ENCODE measurements at regions not wholly inside any gene's neighbourhood (a gene's known extent, or its start where the extent isn't known, plus 50 kb on each side); places are given as distances from the start of the nearest gene placed in this dataset.

DNA sequence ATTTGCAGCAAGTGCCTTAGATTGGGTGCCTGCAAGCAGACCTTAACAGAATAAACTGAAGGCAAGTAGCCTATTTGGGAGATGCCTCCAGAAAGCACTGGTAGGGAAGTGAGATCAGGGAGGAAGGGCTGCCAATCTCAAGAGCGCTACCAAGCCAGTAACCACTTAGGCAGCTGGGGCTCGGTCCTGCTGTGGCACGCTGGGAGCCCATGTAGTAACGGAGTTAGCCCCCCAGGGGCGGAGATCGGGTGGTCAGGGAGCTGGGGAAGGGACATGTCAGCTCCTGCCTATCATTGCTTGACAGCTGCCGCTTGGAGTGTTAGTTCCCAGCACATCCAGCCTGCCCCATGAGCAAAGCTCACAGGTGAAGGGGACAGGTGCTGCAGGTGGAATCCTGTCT lies 127.0 kb downstream of the CEBPB start:
- no peak overlapping the region for H3K27ac Mint-ChIP-seq
- H3K27me3 Mint-ChIP-seq (ENCODE audit: low read depth, poor library complexity), result peaks cover 27% of the 10 kb centered on the region
- DNase-seq, result no peak
- no peak overlapping the region for H3K4me3 Mint-ChIP-seq
- TF ChIP-seq, protein P1, sequence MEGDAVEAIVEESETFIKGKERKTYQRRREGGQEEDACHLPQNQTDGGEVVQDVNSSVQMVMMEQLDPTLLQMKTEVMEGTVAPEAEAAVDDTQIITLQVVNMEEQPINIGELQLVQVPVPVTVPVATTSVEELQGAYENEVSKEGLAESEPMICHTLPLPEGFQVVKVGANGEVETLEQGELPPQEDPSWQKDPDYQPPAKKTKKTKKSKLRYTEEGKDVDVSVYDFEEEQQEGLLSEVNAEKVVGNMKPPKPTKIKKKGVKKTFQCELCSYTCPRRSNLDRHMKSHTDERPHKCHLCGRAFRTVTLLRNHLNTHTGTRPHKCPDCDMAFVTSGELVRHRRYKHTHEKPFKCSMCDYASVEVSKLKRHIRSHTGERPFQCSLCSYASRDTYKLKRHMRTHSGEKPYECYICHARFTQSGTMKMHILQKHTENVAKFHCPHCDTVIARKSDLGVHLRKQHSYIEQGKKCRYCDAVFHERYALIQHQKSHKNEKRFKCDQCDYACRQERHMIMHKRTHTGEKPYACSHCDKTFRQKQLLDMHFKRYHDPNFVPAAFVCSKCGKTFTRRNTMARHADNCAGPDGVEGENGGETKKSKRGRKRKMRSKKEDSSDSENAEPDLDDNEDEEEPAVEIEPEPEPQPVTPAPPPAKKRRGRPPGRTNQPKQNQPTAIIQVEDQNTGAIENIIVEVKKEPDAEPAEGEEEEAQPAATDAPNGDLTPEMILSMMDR (IDR thresholded peaks at IDR 0.05), result no peak
- no peaks in the 10 kb centered on the region for H3K36me3 Mint-ChIP-seq (ENCODE audit: low read depth)
- H3K9me3 Mint-ChIP-seq, result peaks cover 12% of the 10 kb centered on the region
- H3K4me1 Mint-ChIP-seq, result peaks cover 36% of the 10 kb centered on the region

DNA sequence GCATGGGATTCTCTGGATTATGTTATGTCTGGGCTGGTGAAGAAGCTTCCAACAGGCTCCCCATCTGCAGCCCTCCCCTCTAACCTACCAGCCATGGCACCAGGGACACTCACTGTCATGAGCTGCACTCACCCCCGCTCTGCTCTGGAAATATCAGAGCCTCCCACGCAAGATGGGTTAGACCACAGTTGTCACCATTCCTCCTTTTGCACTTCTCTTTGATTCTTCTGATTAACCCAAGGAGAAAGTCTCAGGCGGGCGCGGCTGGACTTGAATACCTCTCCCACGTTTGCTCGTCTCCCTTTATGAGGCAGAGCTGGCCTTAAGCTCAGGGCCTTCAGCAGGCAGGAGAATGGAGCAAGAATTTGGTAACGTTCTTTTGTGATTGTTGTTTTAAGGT lies 128.1 kb downstream of the CEBPB start:
- peaks cover 12% of the 10 kb centered on the region for H3K9me3 Mint-ChIP-seq
- H3K36me3 Mint-ChIP-seq (ENCODE audit: low read depth), result no peaks in the 10 kb centered on the region
- H3K27ac Mint-ChIP-seq, result no peak overlapping the region
- TF ChIP-seq, protein P1 (IDR thresholded peaks at IDR 0.05), result no peak
- DNase-seq, result no peak
- no peak overlapping the region for H3K4me3 Mint-ChIP-seq
- H3K4me1 Mint-ChIP-seq, result peaks cover 39% of the 10 kb centered on the region
- H3K27me3 Mint-ChIP-seq (ENCODE audit: low read depth, poor library complexity), result peaks cover 30% of the 10 kb centered on the region

DNA sequence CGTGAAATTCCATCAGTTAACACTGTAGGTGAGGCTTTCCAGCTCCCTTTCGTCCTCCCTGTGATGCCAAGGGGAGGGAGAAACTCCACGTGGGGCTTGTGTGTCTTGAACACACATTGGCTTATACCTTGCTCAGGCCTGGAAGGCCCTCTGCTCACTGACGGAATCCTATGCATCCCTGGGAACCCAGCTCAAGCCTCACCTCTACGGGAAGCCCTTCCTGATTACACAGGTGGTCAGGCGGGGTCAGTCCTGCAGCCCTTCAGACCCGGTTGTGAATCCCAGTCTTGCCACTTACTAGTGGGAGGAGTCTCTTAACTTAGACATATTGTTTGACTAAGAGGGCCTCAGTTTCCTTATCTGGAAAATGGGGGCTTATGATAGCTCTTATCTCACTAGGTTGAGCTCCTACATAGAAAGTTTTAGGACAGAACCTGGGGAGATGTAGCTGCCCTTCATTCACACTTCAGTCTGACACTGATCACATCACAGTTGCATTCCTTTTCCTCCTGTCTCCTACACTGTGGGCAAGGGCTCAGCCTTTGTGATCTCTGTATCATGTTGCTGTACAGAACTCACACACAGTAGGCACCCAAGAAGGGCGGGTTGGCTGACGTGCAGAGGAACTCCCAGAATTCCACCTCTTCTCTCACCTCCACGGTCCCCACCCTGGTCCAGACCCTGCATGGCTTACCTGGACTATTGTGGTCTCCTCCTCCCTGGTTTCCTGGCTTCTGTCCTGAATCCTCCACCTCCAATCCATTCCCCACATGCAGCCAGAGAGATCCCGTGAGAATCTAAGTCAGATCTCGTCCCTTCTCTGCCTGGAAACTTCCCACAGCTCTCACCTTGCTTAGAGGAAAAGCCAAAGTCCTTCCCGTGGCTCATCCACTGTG lies 129.6 kb downstream of the CEBPB start:
- Mint-ChIP-seq H3K27ac (peak overlapping the region; percentile 11), H3K36me3 (ENCODE audit: low read depth) (no peaks in the 10 kb centered on the region), H3K27me3 (ENCODE audit: low read depth, poor library complexity) (peaks cover 19% of the 10 kb centered on the region), H3K4me1 (peaks cover 40% of the 10 kb centered on the region), H3K9me3 (peaks cover 10% of the 10 kb centered on the region), H3K4me3 (peak overlapping the region; percentile 13)
- TF ChIP-seq, protein P1 (IDR thresholded peaks at IDR 0.05), result no peak
- DNase-seq, result no peak

DNA sequence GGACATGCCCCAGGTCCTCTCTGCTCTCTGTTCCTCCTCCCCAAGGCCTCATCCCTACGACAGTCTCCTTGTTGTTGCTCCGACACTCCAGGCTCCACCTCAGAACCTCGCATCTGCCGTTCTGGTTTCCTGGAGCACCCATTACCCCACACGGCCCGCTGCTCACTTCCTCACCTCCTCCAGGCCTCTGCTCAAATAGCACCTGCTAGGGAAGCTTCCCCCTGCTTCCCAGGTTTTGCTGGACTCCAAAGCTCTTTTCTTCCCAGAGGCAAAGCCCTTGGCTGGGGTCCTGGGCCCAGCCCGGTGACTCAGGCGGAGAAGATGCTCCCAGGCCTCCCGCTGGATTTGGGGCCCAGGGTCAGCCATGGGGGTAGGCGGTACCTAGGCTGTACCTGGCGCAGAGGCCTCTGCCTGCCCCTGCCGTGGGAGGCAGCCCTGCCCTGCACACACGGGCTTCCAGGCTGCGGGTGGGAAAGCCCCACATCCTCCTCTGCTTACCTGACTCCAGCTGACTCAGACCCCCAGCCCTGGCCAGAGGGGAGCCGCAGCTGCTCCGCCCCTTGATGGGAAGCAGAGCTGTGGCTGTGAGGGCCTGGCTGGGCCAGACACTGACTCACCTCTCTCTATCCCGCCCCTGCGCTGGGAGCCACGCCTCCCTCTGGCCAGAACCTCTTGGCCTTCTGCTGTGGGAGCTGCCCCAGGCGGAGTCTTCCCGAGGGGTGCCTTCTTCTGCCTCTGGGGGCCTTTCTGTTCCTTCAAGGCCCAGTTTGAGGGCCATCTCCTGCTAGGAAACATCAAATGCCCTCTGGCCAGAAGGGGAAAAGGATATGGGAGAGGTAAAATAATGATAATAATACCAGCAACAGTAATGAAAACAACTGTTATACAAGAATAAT lies 130.5 kb downstream of the CEBPB start:
- DNase-seq, result peak; percentile 82
- peaks cover 40% of the 10 kb centered on the region for H3K4me1 Mint-ChIP-seq
- TF ChIP-seq, protein P1 (IDR thresholded peaks at IDR 0.05), result no peak
- H3K9me3 Mint-ChIP-seq, result peaks cover 14% of the 10 kb centered on the region
- H3K27me3 Mint-ChIP-seq (ENCODE audit: low read depth, poor library complexity), result peaks cover 17% of the 10 kb centered on the region
- peak overlapping the region; percentile 11 for H3K27ac Mint-ChIP-seq
- H3K4me3 Mint-ChIP-seq, result peak overlapping the region; percentile 33
- H3K36me3 Mint-ChIP-seq (ENCODE audit: low read depth), result no peaks in the 10 kb centered on the region

DNA sequence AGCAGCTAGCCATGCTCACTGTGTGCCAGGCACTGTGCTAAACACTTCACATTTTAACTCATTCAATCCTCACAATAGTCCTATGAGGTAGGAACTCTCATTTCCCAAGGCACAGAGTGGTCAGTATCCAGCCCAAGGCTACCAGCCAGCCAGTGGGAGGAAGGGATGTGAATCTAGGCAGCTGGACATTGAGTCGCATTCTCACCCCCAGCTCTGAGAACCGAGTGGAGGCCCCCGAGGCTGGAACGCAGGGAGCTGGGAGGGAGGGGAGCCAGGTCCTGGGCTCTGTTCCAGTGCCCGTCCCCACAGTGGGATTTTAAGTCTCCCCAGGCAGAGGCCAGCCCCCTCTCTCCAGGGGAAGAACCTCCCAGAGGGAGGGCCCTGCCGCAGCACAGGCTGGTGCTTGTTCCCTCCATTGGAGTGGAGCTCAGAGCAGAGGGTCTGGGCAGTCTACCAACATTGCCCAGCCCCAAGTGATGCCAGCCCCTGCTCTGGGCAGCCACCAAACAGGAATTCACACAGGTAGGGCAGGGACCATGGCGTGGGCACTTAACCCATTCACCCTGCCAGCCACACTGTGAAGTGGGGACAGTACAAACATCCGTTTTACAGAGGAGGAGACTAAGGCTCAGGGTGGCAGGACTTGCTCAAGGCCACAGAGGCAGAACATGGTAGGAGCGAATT lies 131.3 kb downstream of the CEBPB start:
- Mint-ChIP-seq H3K9me3 (peaks cover 14% of the 10 kb centered on the region), H3K4me1 (peaks cover 40% of the 10 kb centered on the region), H3K4me3 (no peak overlapping the region), H3K27me3 (ENCODE audit: low read depth, poor library complexity) (peaks cover 17% of the 10 kb centered on the region), H3K27ac (no peak overlapping the region), H3K36me3 (ENCODE audit: low read depth) (no peaks in the 10 kb centered on the region)
- no peak for DNase-seq
- TF ChIP-seq, protein P1 (IDR thresholded peaks at IDR 0.05), result no peak
